Parathyroid adenoma (tissue), 2 donors: ENCODE measurements at regions not wholly inside any gene's neighbourhood (a gene's known extent, or its start where the extent isn't known, plus 50 kb on each side); places are given as distances from the start of the nearest gene placed in this dataset.
A peak's percentile ranks its signal among the peaks of the same experiment; 100 is the strongest.

ENCODE experiments used
- H2AFZ ChIP-seq: fragments of 300-600 bp; sonication (generic); one replicate; pipeline ENCODE4 v1.7.0; 2017; ENCODE audit warnings: antibody characterized with exemption, mild to moderate bottlenecking
- H3K27ac ChIP-seq: fragments of 300-600 bp; sonication (generic); one replicate; pipeline ENCODE4 v1.7.0; 2017
- H3K27me3 ChIP-seq: fragments of 300-600 bp; sonication (generic); one replicate; pipeline ENCODE4 v1.7.0; 2017; ENCODE audit warnings: low read length; ENCODE audit not compliant: control insufficient read depth, insufficient read depth
- H3K36me3 ChIP-seq: fragments of 300-600 bp; sonication (generic); one replicate; pipeline ENCODE4 v1.7.0; 2017; ENCODE audit warnings: low read length; ENCODE audit not compliant: control insufficient read depth, insufficient read depth
- H3K4me1 ChIP-seq: fragments of 300-600 bp; sonication (generic); one replicate; pipeline ENCODE4 v1.7.0; 2017; ENCODE audit warnings: control low read depth
- H3K4me2 ChIP-seq: fragments of 300-600 bp; sonication (generic); one replicate; pipeline ENCODE4 v1.7.0; 2017; ENCODE audit warnings: low read length
- H3K4me3 ChIP-seq: fragments of 300-600 bp; sonication (generic); one replicate; pipeline ENCODE4 v1.7.0; 2017; ENCODE audit warnings: low read depth, low read length
- H3K79me2 ChIP-seq: fragments of 300-600 bp; sonication (generic); one replicate; pipeline ENCODE4 v1.7.0; 2017; ENCODE audit warnings: control low read depth
- H3K9ac ChIP-seq: fragments of 300-600 bp; sonication (generic); one replicate; pipeline ENCODE4 v1.7.0; 2017; ENCODE audit warnings: mild to moderate bottlenecking
- H3K9me3 ChIP-seq: fragments of 300-600 bp; sonication (generic); one replicate; pipeline ENCODE4 v1.7.0; 2017; ENCODE audit warnings: low read length; ENCODE audit not compliant: control insufficient read depth
- TF ChIP-seq, protein P1 (sequence below): fragments of 300-600 bp; sonication (generic); IDR thresholded peaks from one replicate; pipeline ENCODE4 v1.7.0; 2017; ENCODE audit warnings: antibody characterized with exemption, mild to moderate bottlenecking
- donor health status: primary hyperparathyroidism.

DNA sequence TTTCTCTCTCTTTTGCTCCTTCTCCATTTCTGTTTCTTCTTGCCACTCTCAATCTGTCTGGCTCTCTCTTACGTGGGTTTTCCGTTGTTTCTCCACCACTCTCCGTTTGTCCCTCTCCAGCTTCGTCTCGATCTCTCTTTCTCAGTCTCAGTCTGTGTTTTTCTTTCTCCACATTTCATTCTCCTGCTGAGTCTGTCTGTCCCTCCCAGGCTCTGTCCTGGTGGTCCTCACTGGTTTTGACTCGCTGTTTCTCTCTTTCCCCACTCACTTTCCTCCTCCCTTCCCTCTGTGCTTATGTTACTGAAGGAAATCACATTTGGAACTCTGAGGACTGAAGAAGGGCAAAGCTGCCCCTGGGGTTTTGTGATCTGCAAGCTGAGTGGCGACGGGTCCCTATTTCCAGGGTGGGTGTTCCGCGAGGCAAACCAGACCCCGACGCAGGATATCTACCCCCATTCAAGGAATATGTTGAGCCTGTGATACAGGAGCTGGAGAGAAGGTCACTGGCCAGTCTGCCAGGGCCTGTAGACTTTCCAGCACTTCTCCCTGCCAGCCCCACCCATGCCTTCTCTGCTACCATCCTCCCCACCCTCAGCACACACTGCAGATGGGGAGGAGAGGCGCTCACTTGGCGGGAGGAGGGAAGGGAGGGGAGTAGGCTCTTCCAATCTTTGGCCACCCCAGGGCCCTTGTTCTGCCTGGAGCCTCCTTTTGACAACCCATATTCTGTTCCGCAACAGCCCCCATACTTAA lies 102.7 kb upstream of the MAP1LC3B2 start:
- Histone ChIP-seq H3K27ac (peak overlapping the region; percentile 59), H3K79me2 (no peaks in the 10 kb centered on the region), H3K4me3 (no peak overlapping the region), H3K9ac (no peak overlapping the region), H3K4me1 (no peaks in the 10 kb centered on the region), H2AFZ (peak overlapping the region; percentile 11), H3K9me3 (no peaks in the 10 kb centered on the region), H3K36me3 (no peaks in the 10 kb centered on the region), H3K4me2 (no peak overlapping the region), H3K27me3 (no peaks in the 10 kb centered on the region)
- TF ChIP-seq, protein P1, sequence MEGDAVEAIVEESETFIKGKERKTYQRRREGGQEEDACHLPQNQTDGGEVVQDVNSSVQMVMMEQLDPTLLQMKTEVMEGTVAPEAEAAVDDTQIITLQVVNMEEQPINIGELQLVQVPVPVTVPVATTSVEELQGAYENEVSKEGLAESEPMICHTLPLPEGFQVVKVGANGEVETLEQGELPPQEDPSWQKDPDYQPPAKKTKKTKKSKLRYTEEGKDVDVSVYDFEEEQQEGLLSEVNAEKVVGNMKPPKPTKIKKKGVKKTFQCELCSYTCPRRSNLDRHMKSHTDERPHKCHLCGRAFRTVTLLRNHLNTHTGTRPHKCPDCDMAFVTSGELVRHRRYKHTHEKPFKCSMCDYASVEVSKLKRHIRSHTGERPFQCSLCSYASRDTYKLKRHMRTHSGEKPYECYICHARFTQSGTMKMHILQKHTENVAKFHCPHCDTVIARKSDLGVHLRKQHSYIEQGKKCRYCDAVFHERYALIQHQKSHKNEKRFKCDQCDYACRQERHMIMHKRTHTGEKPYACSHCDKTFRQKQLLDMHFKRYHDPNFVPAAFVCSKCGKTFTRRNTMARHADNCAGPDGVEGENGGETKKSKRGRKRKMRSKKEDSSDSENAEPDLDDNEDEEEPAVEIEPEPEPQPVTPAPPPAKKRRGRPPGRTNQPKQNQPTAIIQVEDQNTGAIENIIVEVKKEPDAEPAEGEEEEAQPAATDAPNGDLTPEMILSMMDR, result no peak

DNA sequence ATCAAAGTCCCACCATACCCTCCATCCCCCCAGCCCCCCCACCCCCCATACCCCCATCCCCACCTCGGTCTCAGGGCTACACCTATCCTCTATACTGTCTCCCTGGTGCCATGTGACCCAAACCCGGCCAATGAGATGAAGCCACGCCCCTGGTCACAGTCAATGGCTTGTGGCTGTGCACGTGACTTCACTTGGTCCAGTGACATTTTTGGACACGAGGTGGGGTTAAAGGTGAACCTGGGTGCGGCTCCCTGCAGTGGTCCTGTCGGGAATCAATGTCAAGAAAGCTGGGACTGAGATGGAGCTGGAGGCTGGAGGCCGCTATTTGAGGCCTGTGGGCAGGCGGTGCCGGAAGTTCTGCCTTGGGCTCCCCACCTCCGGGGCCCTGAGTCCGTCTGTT lies 100.7 kb upstream of the MAP1LC3B2 start:
- H3K4me2 ChIP-seq, result no peak overlapping the region
- no peaks in the 10 kb centered on the region for H3K36me3 ChIP-seq
- H3K9me3 ChIP-seq, result no peaks in the 10 kb centered on the region
- no peak overlapping the region for H3K9ac ChIP-seq
- H3K79me2 ChIP-seq, result no peaks in the 10 kb centered on the region
- TF ChIP-seq, protein P1, result no peak
- H3K27ac ChIP-seq, result no peak overlapping the region
- no peaks in the 10 kb centered on the region for H3K27me3 ChIP-seq
- H2AFZ ChIP-seq, result no peak overlapping the region
- H3K4me3 ChIP-seq, result no peak overlapping the region
- no peaks in the 10 kb centered on the region for H3K4me1 ChIP-seq

DNA sequence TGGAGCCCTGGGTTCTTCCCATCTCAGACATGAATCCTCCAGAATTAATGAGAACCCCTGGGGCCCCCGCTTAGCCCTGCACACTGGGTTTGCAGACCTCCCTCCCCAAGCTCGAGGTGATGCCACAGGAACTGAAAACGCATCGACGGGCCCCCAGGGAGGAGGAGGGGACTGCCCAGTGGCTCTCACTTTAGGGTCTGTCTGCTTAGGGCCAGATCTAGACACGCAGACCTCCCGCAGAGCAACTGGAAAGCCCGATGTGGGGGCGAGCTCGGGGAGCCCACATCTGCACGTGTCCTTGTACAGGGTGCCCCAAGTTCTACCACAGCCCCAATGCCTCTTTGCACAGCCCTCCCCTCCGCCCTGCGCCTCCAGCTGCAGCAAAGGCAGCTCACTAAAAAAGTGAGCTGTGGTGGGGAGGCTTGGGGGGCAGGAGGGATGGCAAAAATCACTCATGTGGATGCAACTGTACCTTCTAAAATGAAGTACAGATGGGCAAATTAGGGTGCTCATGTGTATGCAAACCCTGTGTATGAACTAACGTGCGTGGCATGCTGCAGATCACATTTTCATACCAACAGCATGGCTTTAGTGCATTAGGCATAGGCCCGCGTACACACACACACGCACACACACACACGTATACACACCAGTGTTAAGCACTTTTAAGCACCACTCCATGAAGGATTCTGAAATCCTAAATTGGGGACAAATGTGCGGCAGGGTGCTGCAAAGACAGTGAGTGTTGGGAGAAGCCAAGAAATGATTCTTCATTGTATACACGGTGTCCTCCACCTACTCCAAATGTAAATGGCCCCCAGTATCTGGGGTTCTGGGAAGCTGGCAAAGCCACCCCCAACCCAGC lies 99.9 kb upstream of the MAP1LC3B2 start:
- Histone ChIP-seq H3K36me3 (no peaks in the 10 kb centered on the region), H3K27ac (no peak overlapping the region), H3K27me3 (no peaks in the 10 kb centered on the region), H2AFZ (no peak overlapping the region), H3K4me1 (no peaks in the 10 kb centered on the region), H3K4me3 (no peak overlapping the region), H3K9me3 (no peaks in the 10 kb centered on the region), H3K9ac (no peak overlapping the region), H3K79me2 (no peaks in the 10 kb centered on the region), H3K4me2 (no peak overlapping the region)
- TF ChIP-seq, protein P1, result no peak

DNA sequence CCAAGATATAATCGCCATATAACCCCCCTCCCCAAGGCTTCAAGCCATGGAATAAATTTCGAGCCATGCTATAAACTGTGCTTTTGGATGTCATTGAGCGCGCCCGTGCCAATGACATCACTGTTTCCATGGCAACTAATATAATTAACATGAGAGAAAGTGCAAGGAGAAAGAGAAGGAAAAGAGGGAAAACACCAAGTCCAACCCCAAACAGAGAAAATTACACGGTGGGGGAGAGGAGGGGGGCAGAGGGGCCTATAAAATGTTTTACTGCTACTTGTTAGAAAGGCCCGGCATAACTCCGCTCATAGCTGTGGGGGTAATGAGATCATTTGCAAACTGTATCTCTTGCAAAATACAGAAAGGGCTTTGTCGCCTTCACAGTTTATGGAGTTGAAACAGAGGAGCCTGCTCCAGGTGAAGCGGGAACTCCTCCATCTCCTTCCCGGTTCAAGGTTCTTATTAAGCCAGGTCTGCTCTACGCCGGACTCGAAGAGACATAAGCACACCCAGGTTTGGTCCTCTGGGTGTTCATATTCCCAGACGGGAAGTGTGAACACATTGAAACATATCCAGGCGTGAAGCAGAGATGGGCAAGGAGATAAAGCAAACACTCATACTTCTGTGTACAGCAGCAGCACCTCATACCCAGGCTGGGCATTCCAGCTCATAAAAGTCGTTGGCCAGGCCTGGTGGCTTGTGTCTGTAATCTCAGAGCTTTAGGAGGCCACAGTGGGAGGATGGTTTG lies 99.1 kb upstream of the MAP1LC3B2 start:
- Histone ChIP-seq H2AFZ (no peak overlapping the region), H3K27me3 (no peaks in the 10 kb centered on the region), H3K4me3 (no peak overlapping the region), H3K9ac (no peak overlapping the region), H3K4me1 (no peaks in the 10 kb centered on the region), H3K27ac (no peak overlapping the region), H3K9me3 (no peaks in the 10 kb centered on the region), H3K79me2 (no peaks in the 10 kb centered on the region), H3K4me2 (no peak overlapping the region), H3K36me3 (no peaks in the 10 kb centered on the region)
- TF ChIP-seq, protein P1, result no peak
